MM.1S (cell line): ENCODE measurements at regions not wholly inside any gene's neighbourhood (a gene's known extent, or its start where the extent isn't known, plus 50 kb on each side); places are given as distances from the start of the nearest gene placed in this dataset.

Experiments used
- DNase-seq: peaks from one replicate; pipeline ENCODE4 v3.0.0-alpha.2; 2015
- H2AFZ ChIP-seq: fragments of 300-600 bp; sonication (generic); 2 replicates; pipeline ENCODE4 v1.6.0; 2016; ENCODE audit warnings: antibody characterized with exemption, low read length
- H3F3A ChIP-seq: fragments of 300-600 bp; sonication (generic); 2 replicates; pipeline ENCODE4 v1.6.1; 2016; ENCODE audit warnings: mild to moderate bottlenecking, antibody characterized with exemption, low read length, moderate library complexity, mixed read lengths; ENCODE audit not compliant: insufficient read depth
- H3K27ac ChIP-seq: fragments of 300-600 bp; sonication (generic); 2 replicates; pipeline ENCODE4 v1.5.1; 2016; ENCODE audit warnings: mild to moderate bottlenecking, low read length
- H3K27me3 ChIP-seq: fragments of 300-600 bp; sonication (generic); replicated peaks from 2 replicates; pipeline ENCODE4 v1.6.0; 2016; ENCODE audit warnings: low read length; ENCODE audit not compliant: insufficient read depth
- H3K36me3 ChIP-seq: fragments of 300-600 bp; sonication (generic); replicated peaks from 2 replicates; pipeline ENCODE4 v1.6.1; 2016; ENCODE audit warnings: mild to moderate bottlenecking, low read length, mixed read lengths; ENCODE audit not compliant: insufficient read depth
- H3K4me1 ChIP-seq: fragments of 300-600 bp; sonication (generic); 2 replicates; pipeline ENCODE4 v1.6.1; 2016; ENCODE audit warnings: low read length, mixed read lengths
- H3K4me2 ChIP-seq: fragments of 300-600 bp; sonication (generic); 2 replicates; pipeline ENCODE4 v1.6.0; 2016; ENCODE audit warnings: low read depth, low read length
- H3K4me3 ChIP-seq: fragments of 300-600 bp; sonication (generic); 2 replicates; pipeline ENCODE4 v1.5.1; 2016; ENCODE audit warnings: low read length, mixed read lengths
- H3K79me2 ChIP-seq: fragments of 300-600 bp; sonication (generic); 2 replicates; pipeline ENCODE4 v1.6.1; 2016; ENCODE audit warnings: mixed run types, low read length, mixed read lengths
- H3K9ac ChIP-seq: fragments of 300-600 bp; sonication (generic); 2 replicates; pipeline ENCODE4 v1.6.1; 2016; ENCODE audit warnings: low read length, mixed read lengths
- H3K9me2 ChIP-seq: fragments of 300-600 bp; sonication (generic); replicated peaks from 2 replicates; pipeline ENCODE4 v1.6.1; 2016; ENCODE audit warnings: mild to moderate bottlenecking, low read length, mixed read lengths; ENCODE audit not compliant: insufficient read depth
- H3K9me3 ChIP-seq: fragments of 300-600 bp; sonication (generic); replicated peaks from 2 replicates; pipeline ENCODE4 v1.6.1; 2016; ENCODE audit warnings: mild to moderate bottlenecking, low read length, mixed read lengths; ENCODE audit not compliant: insufficient read depth
- H4K20me1 ChIP-seq: fragments of 300-600 bp; sonication (generic); 2 replicates; pipeline ENCODE4 v1.6.1; 2016; ENCODE audit warnings: mild to moderate bottlenecking, low read length, moderate library complexity, mixed read lengths; ENCODE audit not compliant: insufficient read depth
- EZH2 ChIP-seq: fragments of 300-600 bp; sonication (generic); optimal IDR thresholded peaks from 2 replicates; pipeline ENCODE3; 2017; ENCODE audit warnings: low read depth, mild to moderate bottlenecking, antibody characterized with exemption, low read length, mixed read lengths
- EZH2phosphoT487 ChIP-seq: fragments of 300-600 bp; sonication (generic); IDR thresholded peaks from 2 replicates; pipeline ENCODE4 v1.6.1; 2018; ENCODE audit warnings: antibody characterized with exemption, low read length
- TF ChIP-seq, protein P1 (sequence below): fragments of 300-600 bp; sonication (generic); IDR thresholded peaks from 2 replicates; pipeline ENCODE4 v1.5.1; 2016; ENCODE audit warnings: antibody characterized with exemption, low read length, mixed read lengths

GRCh38 chr2:21890716-21891115 is 766.9 kb downstream of the TDRD15 start:
- H2AFZ ChIP-seq: no peak overlapping the region

GRCh38 chr2:21891191-21891590 is 767.4 kb downstream of the TDRD15 start:
- Histone ChIP-seq H3K4me1 (no peaks in the 10 kb centered on the region), H3K27ac (no peak overlapping the region), H2AFZ (no peak overlapping the region), H3K4me2 (no peak overlapping the region), H3K27me3 (no peaks in the 10 kb centered on the region), H3K4me3 (no peak overlapping the region), H3K9ac (no peak overlapping the region), H3K79me2 (no peaks in the 10 kb centered on the region), H3F3A (no peaks in the 10 kb centered on the region), H3K9me3 (no peaks in the 10 kb centered on the region), H3K36me3 (no peaks in the 10 kb centered on the region), H3K9me2 (no peaks in the 10 kb centered on the region), H4K20me1 (no peaks in the 10 kb centered on the region)
- TF ChIP-seq, protein P1, sequence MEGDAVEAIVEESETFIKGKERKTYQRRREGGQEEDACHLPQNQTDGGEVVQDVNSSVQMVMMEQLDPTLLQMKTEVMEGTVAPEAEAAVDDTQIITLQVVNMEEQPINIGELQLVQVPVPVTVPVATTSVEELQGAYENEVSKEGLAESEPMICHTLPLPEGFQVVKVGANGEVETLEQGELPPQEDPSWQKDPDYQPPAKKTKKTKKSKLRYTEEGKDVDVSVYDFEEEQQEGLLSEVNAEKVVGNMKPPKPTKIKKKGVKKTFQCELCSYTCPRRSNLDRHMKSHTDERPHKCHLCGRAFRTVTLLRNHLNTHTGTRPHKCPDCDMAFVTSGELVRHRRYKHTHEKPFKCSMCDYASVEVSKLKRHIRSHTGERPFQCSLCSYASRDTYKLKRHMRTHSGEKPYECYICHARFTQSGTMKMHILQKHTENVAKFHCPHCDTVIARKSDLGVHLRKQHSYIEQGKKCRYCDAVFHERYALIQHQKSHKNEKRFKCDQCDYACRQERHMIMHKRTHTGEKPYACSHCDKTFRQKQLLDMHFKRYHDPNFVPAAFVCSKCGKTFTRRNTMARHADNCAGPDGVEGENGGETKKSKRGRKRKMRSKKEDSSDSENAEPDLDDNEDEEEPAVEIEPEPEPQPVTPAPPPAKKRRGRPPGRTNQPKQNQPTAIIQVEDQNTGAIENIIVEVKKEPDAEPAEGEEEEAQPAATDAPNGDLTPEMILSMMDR: no peak
- no peak for TF ChIP-seq EZH2
- TF ChIP-seq EZH2phosphoT487: no peak
- DNase-seq: no peak

More at GRCh38 chr2:21890716-21891115, 766.9 kb downstream of the TDRD15 start:
- Histone ChIP-seq H3K4me1 (no peaks in the 10 kb centered on the region), H3K4me2 (no peak overlapping the region), H3K9me3 (no peaks in the 10 kb centered on the region), H3K4me3 (no peak overlapping the region), H4K20me1 (no peaks in the 10 kb centered on the region), H3K27me3 (no peaks in the 10 kb centered on the region), H3K36me3 (no peaks in the 10 kb centered on the region), H3K79me2 (no peaks in the 10 kb centered on the region), H3K27ac (no peak overlapping the region), H3F3A (no peaks in the 10 kb centered on the region), H3K9me2 (no peaks in the 10 kb centered on the region), H3K9ac (no peak overlapping the region)
- no peak for DNase-seq
- TF ChIP-seq EZH2phosphoT487 (no peak), EZH2 (no peak)
- TF ChIP-seq, protein P1: no peak

GRCh38 chr2:21892140-21892539 is 768.4 kb downstream of the TDRD15 start:
- Histone ChIP-seq H3K27me3 (no peaks in the 10 kb centered on the region), H4K20me1 (no peaks in the 10 kb centered on the region), H3K9me3 (no peaks in the 10 kb centered on the region), H3K4me2 (no peak overlapping the region), H3K9ac (no peak overlapping the region), H3K4me1 (no peaks in the 10 kb centered on the region), H3K4me3 (no peak overlapping the region), H3K27ac (no peak overlapping the region), H3K79me2 (no peaks in the 10 kb centered on the region), H3F3A (no peaks in the 10 kb centered on the region), H3K36me3 (no peaks in the 10 kb centered on the region), H2AFZ (no peak overlapping the region), H3K9me2 (no peaks in the 10 kb centered on the region)
- no peak for TF ChIP-seq EZH2
- TF ChIP-seq, protein P1: no peak
- TF ChIP-seq EZH2phosphoT487: no peak
- no peak for DNase-seq
